Brain microvascular endothelial cell (primary cell): ENCODE measurements at regions not wholly inside any gene's neighbourhood (a gene's known extent, or its start where the extent isn't known, plus 50 kb on each side); places are given as distances from the start of the nearest gene placed in this dataset.

Experiments
- DNase-seq: peaks from one replicate; pipeline ENCODE4 v3.0.0-alpha.2; 2020
- H3K27ac ChIP-seq: fragments of 250-450 bp; sonication (Bioruptor Pico); 2 replicates; pipeline ENCODE4 v1.5.1; 2020; ENCODE audit warnings: mild to moderate bottlenecking, moderate library complexity
- H3K27me3 ChIP-seq: fragments of 250-450 bp; sonication (Bioruptor Pico); replicated peaks from 2 replicates; pipeline ENCODE4 v1.5.1; 2020; ENCODE audit warnings: mild to moderate bottlenecking
- H3K36me3 ChIP-seq: fragments of 250-450 bp; sonication (Bioruptor Pico); replicated peaks from 2 replicates; pipeline ENCODE4 v1.5.1; 2020; ENCODE audit warnings: mild to moderate bottlenecking
- H3K4me3 ChIP-seq: 2 replicates; pipeline ENCODE4 v1.5.1; 2011; ENCODE audit warnings: low read depth, mild to moderate bottlenecking, control low read depth, low read length, moderate library complexity
- CTCF ChIP-seq: IDR thresholded peaks from 2 replicates; pipeline ENCODE4 v1.5.1; 2011; ENCODE audit warnings: low read depth, mild to moderate bottlenecking, moderate library complexity, low read length, control low read depth, inconsistent platforms; ENCODE audit errors: missing control alignments
- in situ Hi-C: cut with HindIII; loops from 2 replicates; pipeline ENCODE4 v1.10.0; 2017; ENCODE audit warnings: low sequenced_read_pairs, low pct_ligation_motif_present

DNA sequence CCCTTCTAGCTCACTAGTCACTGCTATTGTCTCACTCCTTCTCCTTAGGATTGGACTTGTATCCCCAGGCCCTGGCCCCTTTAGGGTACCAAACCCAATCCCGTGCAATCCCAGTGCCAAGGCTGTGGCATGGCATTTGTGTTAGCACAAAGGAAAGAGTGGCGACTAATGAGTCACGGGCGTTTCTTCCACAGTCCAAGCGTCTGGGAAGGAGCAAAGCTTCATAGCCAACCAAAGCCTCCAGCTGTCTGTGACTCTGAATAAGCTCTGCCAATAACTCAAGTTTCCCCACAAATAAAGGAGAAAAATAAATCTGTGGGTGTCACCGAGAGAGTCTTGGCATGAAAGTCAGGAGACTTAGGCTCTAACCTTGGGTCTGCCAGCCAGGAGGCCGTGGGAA, 54.6 kb upstream of the COX10 start:
- no peak for TF ChIP-seq CTCF
- H3K27ac ChIP-seq: no peak overlapping the region
- H3K36me3 ChIP-seq: no peaks in the 10 kb centered on the region
- H3K4me3 ChIP-seq: no peak overlapping the region
- H3K27me3 ChIP-seq: no peaks in the 10 kb centered on the region
- no peak for DNase-seq
- in situ Hi-C loops: no loop called here

DNA sequence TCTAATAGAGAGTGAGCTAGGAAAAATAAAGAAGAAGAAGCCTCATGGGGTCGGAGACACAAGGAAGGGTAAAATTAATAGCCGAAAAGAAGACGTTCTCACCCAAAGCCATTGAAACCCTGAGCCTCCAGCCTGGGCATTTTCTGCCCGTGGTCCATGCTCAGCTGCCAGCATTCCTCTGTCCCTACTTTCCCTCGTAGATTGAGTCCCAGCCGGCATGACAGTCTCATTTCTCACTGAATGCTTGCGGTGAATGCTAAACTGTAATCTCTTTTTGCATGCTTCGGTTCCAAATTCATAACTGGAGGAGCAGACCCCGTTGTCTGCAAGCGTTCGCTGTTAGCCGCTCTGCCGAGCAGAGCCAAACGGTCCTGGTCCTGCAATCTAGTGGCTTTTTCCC, 54.0 kb upstream of the COX10 start:
- H3K27ac ChIP-seq: no peak overlapping the region
- TF ChIP-seq CTCF: no peak
- in situ Hi-C loops: no loop called here

GRCh38 chr17:14016858-14017257, 52.4 kb upstream of the COX10 start:
- H3K36me3 ChIP-seq: no peaks in the 10 kb centered on the region
- H3K4me3 ChIP-seq: no peak overlapping the region
- DNase-seq: no peak
- no peak for TF ChIP-seq CTCF
- no peak overlapping the region for H3K27ac ChIP-seq
- in situ Hi-C loops: no loop called here
- H3K27me3 ChIP-seq: no peaks in the 10 kb centered on the region

More for the DNA sequence above, 54.0 kb upstream of the COX10 start:
- DNase-seq: no peak
- Histone ChIP-seq H3K36me3 (no peaks in the 10 kb centered on the region), H3K27me3 (no peaks in the 10 kb centered on the region), H3K4me3 (no peak overlapping the region)

- Histone ChIP-seq H3K27me3 (no peaks in the 10 kb centered on the region), H3K36me3 (no peaks in the 10 kb centered on the region), H3K4me3 (no peak overlapping the region), H3K27ac (no peak overlapping the region)
- in situ Hi-C loops: no loop called here
- TF ChIP-seq CTCF: no peak
- DNase-seq: peak; percentile 55
Observed at GRCh38 chr17:14019186-14019956, 49.9 kb upstream of the COX10 start.
